Common myeloid progenitor, CD34-positive (primary cell): ENCODE measurements at regions not wholly inside any gene's neighbourhood (a gene's known extent, or its start where the extent isn't known, plus 50 kb on each side); places are given as distances from the start of the nearest gene placed in this dataset.
"Not testable (repeated sequence)": the region's sequence is repeated elsewhere in the genome, so short reads cannot be mapped to it uniquely, and the experiment has no call there.

Experiments used
- CTCF ChIA-PET: fragments of 350-600 bp; sonication (Branson Sonifier 250); formaldehyde crosslinking; loops from one replicate; lab custom pipeline; 2021; ENCODE audit warnings: antibody characterized with exemption; lab: Charles Lee
- POLR2A ChIA-PET: fragments of 350-600 bp; sonication (Branson Sonifier 250); formaldehyde crosslinking; loops from one replicate; lab custom pipeline; 2021; ENCODE audit warnings: antibody characterized with exemption; lab: Charles Lee
- DNase-seq, 3 donors: peaks; one replicate each; pipeline versions ENCODE4 v3.0.0 to v3.0.0-alpha.2; 2013
- H3K27ac ChIP-seq, 2 experiments: 1 replicate in 1 of 2; 2 replicates in 1 of 2; pipeline ENCODE4 v1.7.0; 2013; ENCODE audit warnings: inconsistent platforms in 2 of 2, low read length in 2 of 2, mild to moderate bottlenecking in 2 of 2, low read depth in 1 of 2, moderate library complexity in 1 of 2; ENCODE audit not compliant: severe bottlenecking in 2 of 2, insufficient read depth in 1 of 2, poor library complexity in 1 of 2
- H3K27me3 ChIP-seq, 5 experiments: replicated peaks in 2 of 5; 1 replicate in 3 of 5; 2 replicates in 2 of 5; pipeline versions ENCODE4 v1.6.1 to v1.7.0; 2013; ENCODE audit warnings: low read length in 4 of 5, mild to moderate bottlenecking in 2 of 5, moderate library complexity in 2 of 5, inconsistent platforms in 1 of 5; ENCODE audit not compliant: insufficient read depth in 5 of 5, control insufficient read depth in 4 of 5
- H3K36me3 ChIP-seq, 4 experiments: 1 replicate in 2 of 4; 2 replicates in 2 of 4; pipeline versions ENCODE4 v1.6.1 to v1.7.0; 2013; ENCODE audit warnings: low read length in 3 of 4, control low read depth in 1 of 4, mild to moderate bottlenecking in 1 of 4; ENCODE audit not compliant: control insufficient read depth in 4 of 4, insufficient read depth in 4 of 4
- H3K4me1 ChIP-seq, 4 experiments: 1 replicate in 3 of 4; 2 replicates in 1 of 4; pipeline versions ENCODE4 v1.6.1 to v1.7.1; 2013; ENCODE audit warnings: low read length in 3 of 4, mild to moderate bottlenecking in 3 of 4, control low read depth in 1 of 4, inconsistent platforms in 1 of 4, moderate library complexity in 1 of 4; ENCODE audit not compliant: control insufficient read depth in 4 of 4, insufficient read depth in 4 of 4; ENCODE audit errors: control extremely low read depth in 1 of 4
- H3K4me3 ChIP-seq, 7 experiments: 1 replicate in 4 of 7; 2 replicates in 3 of 7; pipeline versions ENCODE4 v1.5.1 to v1.7.0; 2013; ENCODE audit warnings: mild to moderate bottlenecking in 7 of 7, low read length in 6 of 7, moderate library complexity in 6 of 7, inconsistent platforms in 2 of 7, low read depth in 2 of 7, control low read depth in 1 of 7; ENCODE audit not compliant: insufficient read depth in 4 of 7, control insufficient read depth in 1 of 7; ENCODE audit errors: extremely low read depth in 1 of 7
- H3K9me3 ChIP-seq, 5 experiments: 1 replicate in 4 of 5; 2 replicates in 1 of 5; pipeline versions ENCODE4 v1.6.1 to v1.7.1; 2013; ENCODE audit warnings: low read length in 4 of 5, mild to moderate bottlenecking in 2 of 5, inconsistent platforms in 1 of 5, low read depth in 1 of 5, moderate library complexity in 1 of 5; ENCODE audit not compliant: control insufficient read depth in 4 of 5, insufficient read depth in 2 of 5; ENCODE audit errors: control extremely low read depth in 1 of 5
- WGBS: methylation state at CpG from one replicate; pipeline ENCODE4 v1.1.5; 2013; ENCODE audit not compliant: insufficient coverage; 5-methylcytosine and 5-hydroxymethylcytosine counted together

DNA sequence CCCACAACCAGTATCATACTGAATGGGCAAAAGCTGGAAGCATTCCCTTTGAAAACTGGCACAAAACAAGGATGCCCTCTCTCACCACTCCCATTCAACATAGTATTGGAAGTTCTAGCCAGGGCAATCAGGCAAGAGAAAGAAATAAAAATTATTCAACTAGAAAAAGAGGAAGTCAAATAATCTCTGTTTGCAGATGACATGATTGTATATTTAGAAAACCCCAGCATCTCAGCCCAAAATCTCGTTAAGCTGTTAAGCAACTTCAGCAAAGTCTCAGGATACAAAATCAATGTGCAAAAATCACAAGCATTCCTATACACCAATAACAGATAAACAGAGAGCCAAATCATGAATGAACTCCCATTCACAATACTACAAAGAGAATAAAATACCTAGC, 1297.0 kb upstream of the PCDH9 start:
- H3K27ac ChIP-seq, H3K4me3 ChIP-seq, H3K4me1 ChIP-seq, H3K9me3 ChIP-seq, H3K27me3 ChIP-seq, H3K36me3 ChIP-seq, CTCF ChIA-PET, POLR2A ChIA-PET: not testable (repeated sequence)
- no CpG with 5 or more reads among the region's 1 CpG for WGBS
- DNase-seq = peak in 2 of 3 donors; percentile 9 to 43

DNA sequence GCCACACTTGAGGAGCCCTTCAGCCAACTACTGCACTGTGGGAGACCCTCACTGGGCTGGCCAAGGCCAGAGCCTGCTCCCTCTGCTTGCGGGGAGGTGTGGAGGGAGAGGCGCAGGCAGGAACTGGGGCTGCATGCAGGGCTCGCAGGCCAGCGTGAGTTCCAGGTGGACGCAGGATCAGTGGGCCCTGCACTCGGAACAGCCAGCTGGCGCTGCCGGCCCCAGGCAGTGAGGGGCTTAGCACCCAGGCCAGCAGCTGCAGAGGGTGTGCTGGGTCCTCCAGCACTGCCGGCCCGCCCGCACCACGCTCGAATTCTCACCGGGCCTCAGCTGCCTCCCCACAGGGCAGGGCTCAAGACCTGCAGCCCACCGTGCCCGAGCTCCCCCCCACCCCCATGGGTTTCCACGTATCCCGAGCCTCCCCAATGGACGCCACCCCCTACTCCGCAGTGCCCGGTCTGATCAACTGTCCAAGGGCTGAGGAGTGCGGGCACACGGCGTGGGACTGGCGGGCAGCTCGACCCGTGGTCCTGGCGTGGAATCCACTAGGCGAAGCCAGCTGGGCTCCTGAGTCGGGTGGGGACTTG, 1293.8 kb upstream of the PCDH9 start:
- Histone ChIP-seq H3K9me3 (no peaks in the 10 kb centered on the region), H3K36me3 (no peaks in the 10 kb centered on the region), H3K4me1 (no peaks in the 10 kb centered on the region), H3K4me3 (no peak overlapping the region), H3K27me3 (no peaks in the 10 kb centered on the region), H3K27ac (no peak overlapping the region)
- 96% methylated on average over 15 of the region's 30 CpGs for WGBS
- ChIA-PET POLR2A (no interaction called here), CTCF (no interaction called here)
- no peak for DNase-seq

DNA sequence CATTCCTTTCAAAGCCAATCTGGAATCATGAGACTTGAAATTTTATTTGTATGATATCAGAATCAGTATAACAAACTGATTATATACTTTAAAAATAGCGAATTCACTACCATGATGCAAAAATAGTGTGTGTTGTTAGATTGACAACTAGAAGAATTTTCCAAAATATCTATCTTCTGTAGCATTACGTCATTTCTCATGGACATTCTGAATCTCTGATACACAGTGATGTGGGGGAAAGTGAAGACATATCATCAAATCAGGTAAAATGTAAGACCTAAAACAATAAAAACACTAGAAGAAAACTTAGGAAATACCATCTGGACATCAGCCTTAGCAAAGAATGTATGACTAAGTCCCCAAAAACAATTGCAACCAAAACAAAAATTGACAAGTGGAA, 1292.0 kb upstream of the PCDH9 start:
- POLR2A ChIA-PET = no interaction called here
- no peaks in the 10 kb centered on the region for H3K4me1 ChIP-seq
- H3K9me3 ChIP-seq = no peaks in the 10 kb centered on the region
- no peak for DNase-seq
- CTCF ChIA-PET = no interaction called here
- H3K4me3 ChIP-seq = no peak overlapping the region
- no peak overlapping the region for H3K27ac ChIP-seq
- H3K27me3 ChIP-seq = no peaks in the 10 kb centered on the region
- WGBS = no CpG with 5 or more reads among the region's 2 CpGs
- no peaks in the 10 kb centered on the region for H3K36me3 ChIP-seq

DNA sequence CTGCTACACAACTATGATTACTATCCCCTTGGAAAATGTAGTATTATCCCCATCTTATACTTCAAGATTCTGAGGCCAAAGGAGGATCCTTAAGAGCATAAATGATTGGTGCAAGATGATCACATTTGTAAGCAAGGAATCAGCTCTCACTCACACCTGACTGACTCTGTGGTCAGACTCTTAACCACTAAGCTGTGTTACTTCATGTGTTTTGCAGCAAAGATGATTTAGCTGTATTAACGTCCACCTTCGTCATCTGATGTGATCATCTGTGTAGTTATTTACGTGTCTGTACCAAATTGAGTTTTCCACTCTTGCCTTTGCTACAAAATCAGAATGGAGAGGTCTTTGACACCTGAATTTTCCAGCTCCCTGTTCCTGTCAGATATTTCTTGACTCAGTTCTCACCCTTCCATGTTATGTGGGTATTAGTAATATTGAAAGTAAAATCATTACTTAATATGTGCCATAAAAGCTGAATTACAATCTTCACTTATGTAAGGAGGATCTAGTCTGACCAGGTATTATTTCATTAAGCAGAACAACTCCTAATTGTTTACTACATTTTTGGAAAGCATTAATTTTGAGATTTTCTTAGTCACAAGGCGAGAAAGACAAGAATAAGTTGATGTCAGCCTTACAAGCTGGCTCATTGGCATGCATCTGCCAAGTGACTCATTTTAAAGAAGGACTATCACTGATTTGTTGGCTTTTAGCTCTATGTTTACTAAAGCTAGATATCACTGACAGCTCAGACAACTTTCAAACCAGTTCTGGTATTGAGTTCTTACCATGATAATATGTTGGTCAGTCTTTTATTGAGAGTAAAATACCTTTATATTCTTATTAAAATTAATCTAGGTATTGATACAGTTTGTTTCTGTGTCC, 1279.8 kb upstream of the PCDH9 start:
- CTCF ChIA-PET = no interaction called here
- no peaks in the 10 kb centered on the region for H3K36me3 ChIP-seq
- H3K9me3 ChIP-seq = peaks cover 0 to 2% (median 0%) of the 10 kb centered on the region in 5 experiments
- H3K4me1 ChIP-seq = no peaks in the 10 kb centered on the region
- POLR2A ChIA-PET = no interaction called here
- no peaks in the 10 kb centered on the region for H3K27me3 ChIP-seq
- no peak for DNase-seq
- no peak overlapping the region for H3K27ac ChIP-seq
- no peak overlapping the region for H3K4me3 ChIP-seq
- WGBS = 98% methylated on average over 4 of the region's 4 CpGs

DNA sequence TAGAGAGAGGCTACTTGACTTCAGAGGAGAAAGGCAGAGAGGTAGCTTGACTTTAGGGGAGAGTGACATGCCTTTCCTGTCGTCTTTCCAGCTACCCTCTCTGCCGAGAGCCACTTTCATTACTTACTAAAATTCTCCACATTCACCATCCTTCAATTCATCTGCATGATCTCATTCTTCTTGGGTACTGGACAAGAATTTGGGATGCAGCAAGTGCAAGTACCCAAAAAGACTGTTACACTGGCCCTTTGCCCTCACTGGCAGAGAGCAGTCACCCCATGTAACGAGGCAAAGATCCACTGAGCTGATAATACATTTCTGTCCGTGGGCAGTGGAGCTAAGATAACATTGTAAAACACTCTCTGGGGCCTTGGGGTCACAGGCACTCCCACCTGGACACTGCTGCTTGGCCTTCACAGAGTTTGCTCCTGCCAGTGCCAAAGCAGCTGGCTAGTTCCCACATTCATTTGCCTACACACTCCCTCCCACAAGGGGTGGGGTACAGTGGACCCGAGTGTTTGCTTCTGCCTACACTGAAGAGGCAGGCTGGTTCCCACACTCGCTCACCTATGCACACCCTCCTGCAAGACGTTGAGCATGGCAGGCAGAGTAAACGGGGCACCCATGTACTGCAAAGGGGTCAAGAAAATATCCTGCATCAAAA, 1276.9 kb upstream of the PCDH9 start:
- Histone ChIP-seq H3K4me3 (no peak overlapping the region), H3K27ac (no peak overlapping the region), H3K36me3 (no peaks in the 10 kb centered on the region), H3K4me1 (no peaks in the 10 kb centered on the region), H3K27me3 (no peaks in the 10 kb centered on the region), H3K9me3 (peaks cover 0 to 2% (median 0%) of the 10 kb centered on the region in 5 experiments)
- ChIA-PET CTCF (no interaction called here), POLR2A (no interaction called here)
- 93% methylated on average over 4 of the region's 8 CpGs for WGBS
- no peak for DNase-seq

- no peak overlapping the region for H3K4me3 ChIP-seq
- H3K36me3 ChIP-seq = no peaks in the 10 kb centered on the region
- 100% methylated on average over 3 of the region's 4 CpGs for WGBS
These were observed 1260.5 kb upstream of the PCDH9 start for GRCh38 chr13:68490594-68490993.

GRCh38 chr13:68481130-68481529, 1251.0 kb upstream of the PCDH9 start:
- H3K9me3 ChIP-seq = no peaks in the 10 kb centered on the region
- ChIA-PET CTCF (no interaction called here), POLR2A (no interaction called here)
- no peaks in the 10 kb centered on the region for H3K27me3 ChIP-seq
- no peak overlapping the region for H3K4me3 ChIP-seq
- no peaks in the 10 kb centered on the region for H3K4me1 ChIP-seq
- no peak for DNase-seq
- H3K27ac ChIP-seq = no peak overlapping the region
- H3K36me3 ChIP-seq = no peaks in the 10 kb centered on the region
- WGBS = 92% methylated on average over 1 of the region's 2 CpGs

More at GRCh38 chr13:68490594-68490993, 1260.5 kb upstream of the PCDH9 start:
- no peaks in the 10 kb centered on the region for H3K27me3 ChIP-seq
- ChIA-PET CTCF (no interaction called here), POLR2A (no interaction called here)
- no peaks in the 10 kb centered on the region for H3K4me1 ChIP-seq
- DNase-seq = no peak
- H3K27ac ChIP-seq = no peak overlapping the region
- H3K9me3 ChIP-seq = no peaks in the 10 kb centered on the region
